Hematopoietic multipotent progenitor cell treated with erythropoietin and hydrocortisone succinate and interleukin-3 and kit ligand, for 15 days (in vitro differentiated cells): ENCODE measurements at regions not wholly inside any gene's neighbourhood (a gene's known extent, or its start where the extent isn't known, plus 50 kb on each side); places are given as distances from the start of the nearest gene placed in this dataset.
"Not testable (repeated sequence)": the region's sequence is repeated elsewhere in the genome, so short reads cannot be mapped to it uniquely, and the experiment has no call there.

Experiments
- DNase-seq: peaks from one replicate; pipeline ENCODE4 v3.0.0-alpha.2; 2015; ENCODE audit warnings: low spot score

DNA sequence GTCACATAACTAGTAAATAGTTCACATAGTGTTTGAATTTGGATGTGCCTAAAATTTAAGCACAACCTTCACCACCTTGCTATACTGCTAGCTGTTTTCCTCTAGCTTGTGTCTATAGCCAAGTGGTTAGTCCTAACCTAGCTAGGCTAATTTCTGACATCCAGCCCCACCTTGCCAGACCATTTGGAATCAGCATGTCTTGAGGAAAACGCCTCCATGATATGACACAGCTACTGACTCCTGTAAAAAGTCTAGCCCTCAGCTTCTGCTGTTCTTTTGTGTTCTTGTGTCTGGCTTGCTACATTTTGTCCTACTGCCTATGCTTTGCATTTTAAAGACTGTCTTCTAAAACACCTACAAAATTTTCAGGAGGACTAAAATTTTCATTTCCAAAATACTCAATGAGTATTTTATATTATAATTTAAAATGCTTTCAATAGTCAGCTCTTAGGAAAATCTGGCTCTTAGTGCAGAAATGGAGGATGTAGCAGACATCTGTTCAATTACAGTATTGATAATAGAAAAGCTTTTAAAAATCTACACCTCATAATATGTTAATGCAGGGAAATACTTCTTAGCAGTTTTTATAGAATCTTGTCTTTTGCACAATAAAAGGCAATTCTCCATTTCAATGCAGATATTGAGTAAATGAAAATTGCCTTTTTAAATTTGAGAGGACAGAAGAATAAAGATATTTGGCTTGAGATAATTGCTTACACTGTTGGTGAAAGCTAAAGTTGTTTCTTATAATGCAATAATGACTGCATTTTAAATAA lies 160.8 kb upstream of the APP start:
- DNase-seq: no peak

DNA sequence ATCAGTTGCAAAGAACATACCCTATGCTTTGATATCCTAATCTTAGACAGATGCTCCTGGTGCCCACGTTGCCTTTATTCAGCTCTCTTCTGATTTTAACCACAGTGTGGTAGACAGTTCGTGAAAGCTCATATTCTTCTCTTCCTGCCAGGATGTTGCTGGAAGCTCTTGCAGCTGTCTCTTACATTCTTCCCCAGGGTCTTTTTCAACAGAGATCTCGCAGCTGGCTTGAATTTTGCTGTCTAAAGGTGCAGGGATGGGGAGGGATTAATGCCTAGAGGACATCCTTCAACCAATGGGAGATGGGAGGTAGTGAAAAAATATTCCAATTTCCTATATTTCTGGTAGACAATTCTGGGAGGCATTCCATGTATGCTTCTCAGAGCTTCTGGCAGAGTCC lies 150.0 kb upstream of the APP start:
- no peak for DNase-seq

DNA sequence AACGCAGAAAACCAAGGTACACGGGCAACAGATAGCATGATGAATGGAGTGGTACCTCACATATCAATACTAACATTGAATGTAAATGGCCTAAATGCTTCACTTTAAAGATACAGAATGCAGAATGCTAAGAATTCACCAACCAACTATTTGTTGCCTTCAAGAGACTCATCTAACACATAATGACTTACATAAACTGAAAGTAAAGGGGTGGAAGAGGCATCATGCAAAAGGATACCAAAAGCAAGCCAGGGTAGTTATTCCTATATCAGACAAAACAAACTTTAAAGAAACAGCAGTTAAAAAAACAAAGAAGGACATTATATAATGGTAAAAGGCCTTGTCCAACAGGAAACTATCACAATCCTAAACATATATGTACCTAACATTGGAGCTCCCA lies 137.1 kb upstream of the APP start:
- DNase-seq: no peak

DNA sequence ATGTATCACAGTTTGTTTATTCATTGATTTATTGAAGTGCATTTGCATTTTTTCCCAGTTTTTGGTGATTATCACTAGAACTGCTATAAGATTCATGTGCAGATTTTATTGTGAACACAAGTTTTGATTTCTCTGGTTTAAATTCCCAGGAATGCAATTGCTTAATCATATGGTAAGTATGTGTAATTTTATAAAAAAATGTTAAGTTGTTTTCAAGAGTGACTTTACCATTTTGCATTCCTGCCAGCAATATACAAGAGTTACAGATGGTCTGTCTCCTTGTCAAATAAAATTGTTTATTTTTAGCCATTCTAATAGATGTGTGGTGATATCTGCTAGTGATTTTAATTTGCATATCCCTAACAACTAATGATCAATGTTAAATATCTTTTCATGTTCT lies 127.3 kb upstream of the APP start:
- DNase-seq: no peak

DNA sequence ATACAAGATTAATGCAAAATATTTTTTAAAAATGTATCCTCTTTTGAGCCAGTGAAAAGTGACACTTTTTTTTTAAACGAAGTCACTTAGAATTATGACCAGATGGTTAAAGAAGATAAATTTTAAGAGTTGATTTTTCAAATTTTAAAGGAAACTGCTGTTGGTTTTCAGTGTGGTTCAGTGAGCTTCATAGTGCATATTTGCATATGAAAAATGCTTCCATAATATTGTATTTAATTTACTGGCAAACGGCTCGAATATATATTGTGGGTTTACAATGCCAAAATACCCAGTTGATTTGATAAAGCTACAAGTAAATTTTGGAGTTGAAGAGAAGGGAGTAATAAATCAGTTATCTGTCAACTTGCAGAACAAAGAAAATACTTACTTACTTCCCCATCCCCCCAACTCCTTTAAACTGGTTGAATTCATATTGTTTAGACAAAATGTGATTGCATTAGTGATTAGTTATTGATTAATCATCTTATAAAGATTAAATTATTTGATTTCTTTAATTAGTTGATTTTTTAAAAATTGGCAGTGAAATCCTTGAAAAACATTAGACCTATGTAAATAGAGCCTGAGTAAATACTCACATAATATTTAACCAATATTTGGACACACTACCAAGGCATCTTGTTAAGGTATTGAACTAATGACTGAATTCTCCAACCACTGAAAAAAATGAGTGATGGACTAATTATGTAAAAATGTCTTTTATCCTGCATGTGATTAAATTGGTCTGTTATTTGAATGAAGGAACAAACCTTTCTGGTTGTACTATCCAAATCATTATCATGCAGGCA lies 122.8 kb upstream of the APP start:
- DNase-seq: no peak

DNA sequence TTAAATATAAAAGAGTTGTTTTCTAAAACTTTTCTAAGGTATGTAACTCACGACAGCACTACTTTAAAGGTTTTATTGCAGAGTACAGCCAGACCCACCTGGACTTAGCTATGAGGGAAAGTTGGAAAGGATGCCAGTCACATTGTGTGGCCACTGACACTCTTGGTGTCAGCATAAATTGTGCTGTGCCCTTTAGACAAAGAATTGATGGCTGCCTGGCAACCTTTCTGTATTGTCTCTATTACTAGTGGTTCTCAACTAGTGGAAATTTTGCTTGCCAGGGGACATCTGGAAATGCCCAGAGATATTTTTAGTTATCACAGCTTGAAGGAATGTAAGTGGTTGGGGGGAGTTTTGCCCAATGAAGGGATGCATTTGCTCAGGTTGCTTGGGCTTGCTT lies 117.5 kb upstream of the APP start:
- DNase-seq: no peak

DNA sequence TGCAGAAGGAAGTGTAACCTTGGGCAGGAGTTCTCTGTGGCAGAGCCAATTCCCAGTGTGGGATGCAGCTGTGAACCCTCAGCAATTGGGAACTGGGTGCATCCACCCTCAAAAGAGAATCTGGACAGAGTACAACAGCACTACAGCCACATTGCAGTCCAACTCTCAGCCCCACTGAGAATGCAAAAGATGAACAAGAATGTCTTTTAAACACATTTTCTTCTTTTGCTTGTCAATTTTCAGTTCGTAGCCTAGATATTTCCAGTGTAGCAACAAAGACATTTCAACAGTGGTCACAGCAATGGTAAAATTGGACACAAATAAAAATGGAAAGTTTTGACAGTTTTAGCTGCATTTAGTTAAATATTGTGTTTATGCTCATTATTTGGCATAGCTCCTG lies 114.0 kb upstream of the APP start:
- DNase-seq: no peak

DNA sequence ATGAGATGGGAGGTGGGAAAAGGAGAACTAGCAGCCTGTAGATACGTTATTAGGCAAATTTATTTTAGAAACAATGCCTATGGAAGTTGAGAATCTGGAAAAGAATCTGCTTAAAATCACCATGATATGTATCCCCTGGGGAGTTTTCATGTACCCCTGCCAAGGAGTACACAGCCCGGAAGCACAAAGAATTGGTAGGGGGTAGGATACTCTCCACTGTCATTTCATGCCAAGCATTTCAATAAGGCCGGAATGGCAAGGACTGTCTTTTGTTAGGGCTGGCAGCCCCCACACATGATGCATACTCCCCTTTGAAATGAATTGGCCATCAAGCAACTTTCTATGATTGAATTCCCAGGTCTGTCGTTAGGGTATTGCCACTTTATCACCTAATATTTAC lies 111.5 kb upstream of the APP start:
- no peak for DNase-seq

DNA sequence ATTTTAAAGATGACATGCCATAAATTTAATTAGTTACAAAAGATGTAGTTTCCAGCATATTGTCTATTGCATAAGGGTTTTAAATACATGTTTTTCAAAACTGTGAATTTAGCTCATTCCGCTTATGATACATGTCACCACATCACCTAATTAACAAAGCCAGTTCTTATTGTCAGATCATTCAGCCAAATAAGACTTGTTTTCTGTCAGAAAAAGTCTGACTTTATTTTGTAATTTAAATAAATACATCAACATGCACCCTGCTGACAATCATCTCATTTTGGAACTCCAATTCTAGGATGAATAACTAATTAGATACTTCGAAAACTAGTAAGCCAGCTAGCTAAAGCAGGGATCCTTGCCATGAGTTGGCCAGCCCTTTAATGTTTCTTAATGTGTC lies 110.9 kb upstream of the APP start:
- DNase-seq: no peak

DNA sequence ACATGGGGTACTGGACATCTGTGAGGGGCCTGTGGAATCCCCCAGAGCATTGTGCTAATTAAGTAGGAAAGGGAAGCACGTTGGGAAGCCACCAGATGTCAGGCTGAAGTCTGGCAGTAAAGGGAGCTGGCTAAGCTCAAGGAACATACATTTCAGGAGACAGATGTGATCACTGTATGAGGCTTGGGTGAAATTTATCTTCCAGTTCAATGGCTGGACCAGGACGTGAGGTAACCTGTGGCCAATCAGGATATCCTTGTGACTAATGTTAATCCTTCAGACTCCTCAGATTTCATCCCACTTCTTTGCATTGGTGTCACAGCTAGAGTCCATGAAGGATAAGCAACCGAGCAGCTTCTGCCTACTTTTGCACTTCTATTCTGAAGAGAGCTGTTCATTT lies 110.2 kb upstream of the APP start:
- no peak for DNase-seq

DNA sequence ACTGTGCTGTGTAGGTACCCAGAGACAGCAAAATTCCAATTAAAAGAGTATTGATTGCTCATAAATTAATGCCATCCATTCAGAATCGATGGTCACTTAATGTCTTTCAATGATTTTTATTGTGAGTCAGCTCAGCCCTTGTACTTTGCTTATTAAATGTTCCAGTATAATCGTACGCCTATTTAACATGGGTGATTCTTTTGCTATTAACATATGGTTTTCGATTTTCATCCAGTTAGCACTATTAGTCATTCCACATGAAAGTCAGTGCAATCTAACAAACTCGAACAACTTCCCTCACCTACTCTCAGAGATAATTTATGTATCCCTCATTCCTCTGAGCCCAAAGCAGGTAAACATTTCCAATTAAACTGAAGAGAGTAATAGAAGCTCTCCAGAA lies 109.6 kb upstream of the APP start:
- no peak for DNase-seq

DNA sequence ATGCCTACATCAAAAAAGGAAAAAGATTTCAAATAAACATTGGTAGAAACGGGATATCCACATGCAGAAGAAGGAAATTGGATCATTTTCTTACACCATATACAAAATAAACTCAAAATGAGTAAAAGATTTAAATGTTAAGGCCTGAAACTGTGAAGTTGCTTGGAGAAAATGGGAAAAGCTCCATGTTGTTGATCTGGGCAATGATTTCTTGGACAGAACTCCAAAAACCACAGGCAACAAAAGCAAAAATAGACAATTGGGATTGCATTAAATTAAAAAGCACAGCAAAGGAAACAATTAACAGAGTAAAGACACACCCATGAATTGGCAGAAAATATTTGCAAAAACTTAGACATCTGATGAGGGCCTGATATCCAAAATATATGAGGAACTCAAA lies 105.2 kb upstream of the APP start:
- no peak for DNase-seq

DNA sequence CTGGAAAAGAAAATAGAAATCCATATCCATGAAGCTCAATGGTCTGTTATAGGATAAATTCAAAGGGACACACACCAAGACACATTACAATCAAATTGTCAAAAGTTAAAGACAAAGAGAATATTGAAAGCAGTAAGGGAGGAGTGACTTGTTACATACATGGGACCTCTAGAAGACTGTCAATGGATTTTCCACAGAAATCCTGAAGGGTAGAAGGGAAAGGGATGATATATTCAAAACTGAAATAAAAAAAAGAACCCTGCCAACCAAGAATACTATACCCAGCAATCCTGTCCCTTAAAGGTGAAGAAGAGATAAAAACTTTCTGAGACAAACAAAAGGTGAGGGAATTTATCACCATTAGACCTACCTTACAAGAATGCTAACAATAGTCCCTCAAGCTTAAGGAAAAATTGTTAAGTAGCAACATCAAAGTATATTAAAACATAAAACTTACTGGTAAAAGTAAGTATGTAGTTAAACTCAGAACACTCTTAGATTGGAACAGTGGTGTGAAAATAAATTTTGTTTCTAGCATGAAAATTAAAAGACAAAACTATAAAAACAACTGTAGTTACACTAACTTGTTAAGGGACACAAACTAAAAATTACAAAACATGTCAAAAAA lies 103.2 kb upstream of the APP start:
- DNase-seq: no peak

DNA sequence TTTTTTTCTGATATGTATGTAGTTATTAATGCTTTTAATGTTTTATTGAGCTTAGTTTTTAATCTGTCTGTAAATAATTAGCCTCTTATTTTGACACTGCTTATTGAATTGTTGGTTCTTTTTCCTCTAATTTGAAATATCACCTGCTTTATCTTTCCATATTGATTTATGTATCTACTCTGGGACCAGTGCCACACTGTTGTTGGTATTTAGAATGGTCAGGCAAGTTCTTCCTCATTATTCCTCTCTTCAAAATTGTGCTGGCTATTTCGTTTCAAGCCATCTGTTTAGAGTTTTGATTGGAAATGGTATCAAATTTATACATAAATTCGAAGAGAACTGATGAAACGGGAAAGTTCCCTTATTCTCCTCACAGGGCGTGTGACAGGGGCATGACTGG lies 96.8 kb upstream of the APP start:
- DNase-seq: no peak

DNA sequence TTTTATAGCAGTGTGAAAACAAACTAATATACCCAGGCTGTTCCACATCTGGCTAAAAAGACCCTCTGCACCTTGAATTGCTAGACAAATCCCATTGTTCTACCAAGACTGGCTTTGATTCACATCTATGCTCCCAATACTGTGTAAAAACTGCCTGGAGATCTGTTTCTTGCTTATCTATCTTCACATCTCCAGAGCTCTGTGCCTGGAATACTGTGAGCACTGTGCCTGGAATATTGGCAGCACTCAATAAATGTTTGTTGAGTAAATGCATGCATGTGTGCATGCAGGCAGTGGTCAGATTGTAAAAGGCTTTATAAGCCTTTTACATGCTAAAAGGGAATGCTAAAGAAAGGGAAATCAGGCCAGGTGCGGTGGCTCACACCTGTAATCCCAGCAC lies 75.5 kb upstream of the APP start:
- DNase-seq: no peak

DNA sequence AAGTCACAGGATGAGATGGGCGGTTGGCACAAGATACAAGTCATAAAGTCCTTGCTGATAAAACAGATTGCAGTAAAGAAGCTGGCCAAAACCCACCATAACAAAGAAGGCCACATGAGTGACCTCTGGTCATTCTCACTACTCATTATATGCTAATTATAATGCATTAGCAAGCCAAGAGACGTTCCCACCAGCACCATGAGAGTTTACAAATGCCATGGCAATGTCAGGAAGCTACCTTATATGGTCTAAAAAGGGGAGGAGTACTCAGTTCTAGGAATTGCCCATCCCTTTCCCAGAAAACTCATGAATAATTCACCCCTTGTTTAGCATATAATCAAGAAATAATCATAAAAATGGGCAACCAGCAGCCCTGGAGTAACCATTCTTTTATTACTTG lies 74.9 kb upstream of the APP start:
- no peak for DNase-seq

DNA sequence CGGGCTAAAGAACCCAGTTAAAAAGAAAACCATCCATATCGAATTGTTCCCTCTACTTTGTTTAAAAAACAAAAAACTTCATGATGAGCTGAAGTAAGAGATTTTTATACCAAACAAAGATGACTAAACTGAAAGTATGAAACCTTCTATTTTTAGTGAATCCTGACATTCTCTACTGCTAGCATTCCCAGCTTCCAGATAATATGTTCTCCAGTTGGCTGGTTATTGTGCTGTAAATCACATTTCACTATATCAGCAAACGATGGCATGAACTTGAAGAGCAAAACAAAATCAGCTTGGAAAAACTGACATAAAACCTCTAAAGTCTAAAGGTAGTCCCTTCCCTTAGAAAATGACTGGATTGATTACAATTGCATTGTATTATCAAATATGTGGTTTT lies 68.1 kb upstream of the APP start:
- DNase-seq: no peak

DNA sequence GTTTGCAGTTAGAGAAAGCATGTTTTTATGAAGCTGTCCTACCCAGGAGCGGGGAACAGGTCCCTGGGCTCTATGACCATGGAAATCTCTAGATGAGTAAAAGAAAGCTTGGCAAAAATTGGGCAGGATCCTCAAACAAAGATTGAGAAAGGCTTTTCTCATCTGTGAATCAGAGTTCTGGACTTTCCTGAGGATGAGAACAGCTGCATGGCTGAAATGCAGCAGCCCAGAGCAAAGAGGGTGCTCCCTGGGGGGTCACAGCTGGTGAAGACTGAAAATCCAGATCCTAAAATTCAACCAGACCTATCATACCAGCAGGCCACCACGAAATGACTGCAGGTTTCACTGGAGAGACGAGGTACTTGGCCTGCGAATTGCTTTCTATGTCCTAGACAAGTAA lies 65.7 kb upstream of the APP start:
- no peak for DNase-seq

DNA sequence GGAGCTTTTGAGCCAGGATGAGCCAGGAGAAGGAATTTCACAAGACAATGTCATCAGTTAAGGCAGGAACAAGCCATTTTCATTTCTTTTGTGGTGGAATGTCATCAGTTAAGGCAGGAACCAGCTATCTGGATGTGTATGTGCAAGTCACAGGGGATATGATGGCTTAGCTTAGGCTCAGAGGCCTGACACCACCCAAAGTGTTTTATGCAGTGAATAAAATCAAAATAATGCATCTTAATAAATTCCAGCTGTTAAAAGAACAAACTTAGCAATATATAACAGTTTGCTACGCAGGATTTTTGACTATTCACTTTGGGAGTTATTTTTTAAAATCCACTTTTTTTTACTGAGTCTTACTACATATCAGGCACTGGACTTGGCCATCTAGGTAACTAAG lies 62.7 kb upstream of the APP start:
- not testable (repeated sequence) for DNase-seq

DNA sequence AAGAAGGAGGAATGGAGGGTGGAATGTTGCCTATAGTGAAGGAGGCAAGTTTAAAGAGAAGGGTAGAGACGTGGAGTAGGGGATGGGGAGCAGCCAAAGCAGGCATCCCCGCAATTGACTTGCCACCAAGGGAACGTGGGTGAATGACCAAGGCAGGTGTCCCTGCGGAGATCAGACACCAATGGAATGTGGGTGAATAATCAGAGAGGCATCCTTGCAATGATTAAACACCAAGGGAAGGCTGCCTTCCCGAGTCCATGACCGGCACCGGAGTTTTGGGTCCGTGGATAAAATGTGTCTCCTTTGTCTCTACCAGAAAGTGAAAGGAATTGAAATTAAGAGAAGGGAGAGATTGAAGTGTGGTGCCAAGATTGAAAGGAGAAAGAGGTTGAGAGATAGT lies 61.9 kb upstream of the APP start:
- not testable (repeated sequence) for DNase-seq

DNA sequence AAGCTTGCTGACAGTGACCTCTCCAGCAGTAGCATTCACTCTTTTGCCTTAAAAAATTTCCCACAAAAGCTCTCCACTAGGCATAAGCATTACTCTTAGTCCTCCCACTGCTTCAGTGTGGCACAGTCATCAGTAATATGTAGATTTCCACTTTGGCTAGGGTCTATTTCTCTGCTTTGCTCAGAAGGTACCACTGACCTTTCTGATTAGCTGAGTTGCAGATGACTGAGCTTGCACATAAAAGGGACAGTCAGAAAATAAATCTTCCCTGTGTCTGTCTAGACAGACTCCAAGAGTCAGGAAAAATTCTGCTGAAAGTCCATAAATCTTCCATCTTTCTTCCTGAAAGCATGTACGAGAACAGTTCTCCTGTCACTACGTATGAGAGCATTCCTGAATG lies 56.6 kb upstream of the APP start:
- DNase-seq: no peak

DNA sequence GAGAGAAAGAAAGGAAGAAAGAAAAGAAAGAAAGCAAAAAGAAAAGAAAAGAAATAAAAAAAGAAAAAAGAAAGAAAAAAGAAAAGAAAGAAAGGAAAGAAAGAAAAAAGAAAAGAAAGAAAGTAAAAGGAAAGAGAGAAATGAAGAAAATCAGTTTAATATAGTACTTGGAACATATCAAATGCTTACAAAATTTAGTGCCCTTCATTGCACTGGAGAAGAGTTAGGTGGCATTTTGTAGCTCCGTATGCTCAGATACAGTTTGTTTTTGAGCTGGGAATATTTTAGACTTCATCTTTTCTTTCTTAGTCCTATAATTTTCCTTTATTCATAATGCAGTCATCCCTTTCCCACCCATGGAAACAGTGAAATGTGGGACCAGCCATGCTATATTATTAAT lies 56.2 kb upstream of the APP start:
- DNase-seq: no peak

DNA sequence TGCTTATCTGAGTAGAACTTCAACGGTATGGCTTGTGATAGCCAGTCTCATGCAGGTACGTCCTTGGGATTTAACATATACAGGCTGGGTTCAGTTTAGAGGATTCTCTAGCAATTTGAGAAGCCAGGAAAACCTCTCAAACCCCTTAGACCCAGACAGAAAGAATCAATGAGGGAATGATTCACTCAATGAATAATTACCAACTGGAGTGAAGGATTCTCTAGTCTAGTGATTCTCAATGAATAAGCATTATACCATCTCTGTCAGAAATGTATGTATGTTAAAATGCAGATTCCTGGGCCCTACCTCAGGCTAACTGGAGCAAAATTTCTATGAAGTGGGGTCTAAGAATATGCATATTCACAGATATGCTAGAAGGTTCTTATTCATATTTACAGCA lies 54.5 kb upstream of the APP start:
- no peak for DNase-seq
